ENCODE measurements at regions not wholly inside any gene's neighbourhood (a gene's known extent, or its start where the extent isn't known, plus 50 kb on each side); places are given as distances from the start of the nearest gene placed in this dataset.

GRCh38 chr6:119476554-119476953 lies 127.0 kb upstream of the MAN1A1 start:
- in situ Hi-C loops (cut with HindIII; ENCODE audit: low pct_ligation_motif_present, low pct_unique_long_range_greater_than_20kb, low sequenced_read_pairs), result no loop called here
- no peak for DNase-seq

- no peak for DNase-seq
These were observed 126.5 kb upstream of the MAN1A1 start for GRCh38 chr6:119476024-119476423.

GRCh38 chr6:119470893-119471542 lies 121.5 kb upstream of the MAN1A1 start:
- in situ Hi-C loops (cut with HindIII; ENCODE audit: low pct_ligation_motif_present, low pct_unique_long_range_greater_than_20kb, low sequenced_read_pairs), result no loop called here
- DNase-seq, result no peak

More at GRCh38 chr6:119476024-119476423, 126.5 kb upstream of the MAN1A1 start:
- in situ Hi-C loops (cut with HindIII; ENCODE audit: low pct_ligation_motif_present, low pct_unique_long_range_greater_than_20kb, low sequenced_read_pairs), result no loop called here

GRCh38 chr6:119467488-119468081 lies 118.0 kb upstream of the MAN1A1 start:
- peak; percentile 42 for DNase-seq
- in situ Hi-C loops (cut with HindIII; ENCODE audit: low pct_ligation_motif_present, low pct_unique_long_range_greater_than_20kb, low sequenced_read_pairs), result no loop called here

GRCh38 chr6:119466226-119466625 lies 116.7 kb upstream of the MAN1A1 start:
- DNase-seq, result no peak
- in situ Hi-C loops (cut with HindIII; ENCODE audit: low pct_ligation_motif_present, low pct_unique_long_range_greater_than_20kb, low sequenced_read_pairs), result no loop called here

- in situ Hi-C loops (cut with HindIII; ENCODE audit: low pct_ligation_motif_present, low pct_unique_long_range_greater_than_20kb, low sequenced_read_pairs), result no loop called here
- no peak for DNase-seq
These were observed 113.6 kb upstream of the MAN1A1 start for GRCh38 chr6:119463081-119463626.

- in situ Hi-C loops (cut with HindIII; ENCODE audit: low pct_ligation_motif_present, low pct_unique_long_range_greater_than_20kb, low sequenced_read_pairs), result no loop called here
- no peak for DNase-seq
These were observed 111.6 kb upstream of the MAN1A1 start for GRCh38 chr6:119461187-119461586.

GRCh38 chr6:119459207-119459974 lies 109.8 kb upstream of the MAN1A1 start:
- DNase-seq, result no peak
- in situ Hi-C loops (cut with HindIII; ENCODE audit: low pct_ligation_motif_present, low pct_unique_long_range_greater_than_20kb, low sequenced_read_pairs), result no loop called here

- in situ Hi-C loops (cut with HindIII; ENCODE audit: low pct_ligation_motif_present, low pct_unique_long_range_greater_than_20kb, low sequenced_read_pairs), result no loop called here
These were observed 105.2 kb upstream of the MAN1A1 start for GRCh38 chr6:119454714-119455113.

GRCh38 chr6:119453242-119454200 lies 104.0 kb upstream of the MAN1A1 start:
- in situ Hi-C loops (cut with HindIII; ENCODE audit: low pct_ligation_motif_present, low pct_unique_long_range_greater_than_20kb, low sequenced_read_pairs), result no loop called here
- no peak for DNase-seq

More at GRCh38 chr6:119454714-119455113, 105.2 kb upstream of the MAN1A1 start:
- no peak for DNase-seq

- in situ Hi-C loops (cut with HindIII; ENCODE audit: low pct_ligation_motif_present, low pct_unique_long_range_greater_than_20kb, low sequenced_read_pairs), result no loop called here
- DNase-seq, result no peak
These were observed 100.0 kb upstream of the MAN1A1 start for GRCh38 chr6:119449331-119450156.

- no peak for DNase-seq
- in situ Hi-C loops (cut with HindIII; ENCODE audit: low pct_ligation_motif_present, low pct_unique_long_range_greater_than_20kb, low sequenced_read_pairs), result no loop called here
These were observed 98.4 kb upstream of the MAN1A1 start for GRCh38 chr6:119447921-119448320.

GRCh38 chr6:119446609-119447008 lies 97.0 kb upstream of the MAN1A1 start:
- DNase-seq, result no peak
- in situ Hi-C loops (cut with HindIII; ENCODE audit: low pct_ligation_motif_present, low pct_unique_long_range_greater_than_20kb, low sequenced_read_pairs), result no loop called here

GRCh38 chr6:119446115-119446554 lies 96.6 kb upstream of the MAN1A1 start:
- in situ Hi-C loops (cut with HindIII; ENCODE audit: low pct_ligation_motif_present, low pct_unique_long_range_greater_than_20kb, low sequenced_read_pairs), result no loop called here

GRCh38 chr6:119445666-119446065 lies 96.1 kb upstream of the MAN1A1 start:
- in situ Hi-C loops (cut with HindIII; ENCODE audit: low pct_ligation_motif_present, low pct_unique_long_range_greater_than_20kb, low sequenced_read_pairs), result no loop called here
- no peak for DNase-seq

More at GRCh38 chr6:119446115-119446554, 96.6 kb upstream of the MAN1A1 start:
- DNase-seq, result no peak

GRCh38 chr6:119444642-119445557 lies 95.3 kb upstream of the MAN1A1 start:
- DNase-seq, result no peak
- in situ Hi-C loops (cut with HindIII; ENCODE audit: low pct_ligation_motif_present, low pct_unique_long_range_greater_than_20kb, low sequenced_read_pairs), result no loop called here
